ENCODE measurements at regions not wholly inside any gene's neighbourhood (a gene's known extent, or its start where the extent isn't known, plus 50 kb on each side); places are given as distances from the start of the nearest gene placed in this dataset.

DNA sequence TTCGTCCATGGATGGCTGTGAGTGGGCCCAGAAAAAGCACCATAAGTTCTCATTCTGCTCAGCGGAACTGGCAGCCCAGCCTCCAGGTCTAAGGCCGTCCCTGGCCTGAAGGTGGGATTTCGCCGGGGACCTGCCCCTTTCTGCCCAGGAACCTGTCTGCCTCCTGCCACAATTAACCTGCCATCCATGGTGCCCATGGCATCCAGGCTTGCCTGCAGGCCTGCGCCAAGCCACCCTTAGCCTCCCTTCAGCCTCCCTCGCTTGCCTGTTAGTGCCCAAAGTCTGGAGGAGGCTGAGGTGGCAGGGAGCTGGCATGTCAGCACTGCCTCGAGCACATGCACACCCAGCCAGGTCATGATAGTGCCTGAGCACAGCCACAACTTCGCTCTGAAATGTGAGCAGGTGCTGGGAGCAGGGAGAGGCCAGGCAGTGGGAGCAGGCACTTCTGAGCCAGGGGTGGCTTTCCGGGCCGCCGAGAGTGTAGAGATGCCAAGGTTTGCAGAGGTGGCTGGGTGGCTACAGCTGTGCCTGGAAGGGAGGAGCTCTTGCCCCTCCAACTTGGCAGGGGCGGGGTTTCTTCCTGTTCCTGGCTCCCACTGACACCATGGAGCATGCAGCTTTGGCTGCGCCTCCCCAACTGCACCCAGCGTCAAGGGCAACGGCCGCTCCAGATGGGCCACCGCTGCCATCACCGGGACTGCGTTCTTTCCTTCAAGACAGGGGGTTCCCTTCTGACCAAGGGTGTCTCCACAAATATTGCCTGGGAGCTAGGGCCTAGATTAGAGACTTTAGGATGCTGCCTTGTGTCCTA, 648.9 kb upstream of the VRK2 start:
- no peaks in the 10 kb centered on the region; a peak in 1 of 4 replicates for H3K4me1 ChIP-seq (ENCODE audit: control insufficient read depth in 1 of 2, insufficient read depth in 2 of 2, low read depth in 1 of 2, low read length in 1 of 2)
- H3K9ac ChIP-seq = no peak overlapping the region
- peaks cover 6% of the 10 kb centered on the region; the same call in 1 of the 2 replicates for H3K9me3 ChIP-seq
- no peak overlapping the region for H3K4me2 ChIP-seq
- no peak overlapping the region for H2AFZ ChIP-seq (ENCODE audit: low read depth)
- H3K79me2 ChIP-seq (ENCODE audit: insufficient read depth) = no peaks in the 10 kb centered on the region
- CTCF ChIA-PET = no interaction called here
- no peak for DNase-seq
- H3F3A ChIP-seq (replicated peaks; ENCODE audit: insufficient read depth) = peaks cover 5% of the 10 kb centered on the region
- H3K9me2 ChIP-seq = no peaks in the 10 kb centered on the region; the same call in 1 of the 2 replicates
- H3K27ac ChIP-seq (ENCODE audit: low read depth in 2 of 2, low read length in 1 of 2) = no peak overlapping the region
- H3K4me3 ChIP-seq (ENCODE audit: low read depth in 2 of 2, low read length in 1 of 2) = no peak overlapping the region
- no peak for TF ChIP-seq ELF1 (IDR thresholded peaks at IDR 0.05)
- no peak for TF ChIP-seq MXI1 (IDR thresholded peaks at IDR 0.05; ENCODE audit: low read depth, low read length)
- no peak for TF ChIP-seq IRF3 (IDR thresholded peaks at IDR 0.05; ENCODE audit: low read depth, low read length)
- no peak for TF ChIP-seq NFIC (IDR thresholded peaks at IDR 0.05; ENCODE audit: borderline replicate concordance)
- TF ChIP-seq FOXM1 (IDR thresholded peaks at IDR 0.05; ENCODE audit: low read depth) = no peak
- no peak for TF ChIP-seq FOXJ3 (CRISPR knock-in tag; IDR thresholded peaks at IDR 0.05)
- no peak for TF ChIP-seq CHD2 (IDR thresholded peaks at IDR 0.05; ENCODE audit: low read length, partially characterized antibody)
- TF ChIP-seq RAD21 (IDR thresholded peaks at IDR 0.05; ENCODE audit: low read length) = no peak
- no peak for TF ChIP-seq NRF1 (IDR thresholded peaks at IDR 0.05; ENCODE audit: low read depth, low read length)
- no peak for TF ChIP-seq POLR2AphosphoS5 (IDR thresholded peaks at IDR 0.05; ENCODE audit: low read depth, low read length)
- no peak for TF ChIP-seq TCF12 (IDR thresholded peaks at IDR 0.05)
- no peak for TF ChIP-seq SIN3A (IDR thresholded peaks at IDR 0.05; ENCODE audit: borderline replicate concordance, low read depth, low read length)
- no peak for TF ChIP-seq RFX5 (IDR thresholded peaks at IDR 0.05; ENCODE audit: low read length)
- no peak for TF ChIP-seq SMC3 (IDR thresholded peaks at IDR 0.05; ENCODE audit: low read depth, low read length)
- TF ChIP-seq CTCF (IDR thresholded peaks at IDR 0.05) = no peak
- no peak for TF ChIP-seq EZH2phosphoT487 (IDR thresholded peaks at IDR 0.05; ENCODE audit: borderline replicate concordance, low read depth)
- no peak for TF ChIP-seq JUND (IDR thresholded peaks at IDR 0.05)
- no peak for TF ChIP-seq TAF1 (IDR thresholded peaks at IDR 0.05; ENCODE audit: borderline replicate concordance, low read depth, low read length)
- no peak for TF ChIP-seq GABPA (IDR thresholded peaks at IDR 0.05; ENCODE audit: low read depth)
- TF ChIP-seq, protein P1, sequence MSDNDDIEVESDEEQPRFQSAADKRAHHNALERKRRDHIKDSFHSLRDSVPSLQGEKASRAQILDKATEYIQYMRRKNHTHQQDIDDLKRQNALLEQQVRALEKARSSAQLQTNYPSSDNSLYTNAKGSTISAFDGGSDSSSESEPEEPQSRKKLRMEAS (IDR thresholded peaks at IDR 0.05; ENCODE audit: low read depth) = no peak
- WGBS (ENCODE audit: low lambda C conversion rate) = 40% methylated on average over 3 of the region's 20 CpGs
- no peaks in the 10 kb centered on the region for H3K36me3 ChIP-seq (replicated peaks in 1 of 2; ENCODE audit: control insufficient read depth in 1 of 2, insufficient read depth in 2 of 2, low read length in 1 of 2)
- POLR2A ChIA-PET = no interaction called here
- no peaks in the 10 kb centered on the region for H4K20me1 ChIP-seq (ENCODE audit: insufficient read depth)
- no peaks in the 10 kb centered on the region for H3K27me3 ChIP-seq (ENCODE audit: insufficient read depth)
